HG03442 (cell line): ENCODE measurements at regions not wholly inside any gene's neighbourhood (a gene's known extent, or its start where the extent isn't known, plus 50 kb on each side); places are given as distances from the start of the nearest gene placed in this dataset.

ENCODE experiments used
- ATAC-seq: cut with Tn5 transposase; IDR thresholded peaks from one replicate; pipeline ENCODE4 v1.9.1; 2021; ENCODE audit warnings: mild to moderate bottlenecking, moderate library complexity; ENCODE audit not compliant: unreplicated experiment

- no peak for ATAC-seq
These were observed 382.5 kb upstream of the CBLB start for GRCh38 chr3:106251160-106251892.

- ATAC-seq, result peak; percentile 95
These were observed 387.0 kb upstream of the CBLB start for GRCh38 chr3:106255870-106256248.

GRCh38 chr3:106256249-106256957 is 387.6 kb upstream of the CBLB start:
- ATAC-seq, result peak; percentile 25

- ATAC-seq, result no peak
These were observed 388.4 kb upstream of the CBLB start for GRCh38 chr3:106257172-106257571.

GRCh38 chr3:106261396-106261795 is 392.6 kb upstream of the CBLB start:
- ATAC-seq, result no peak

- ATAC-seq, result no peak
These were observed 393.3 kb upstream of the CBLB start for GRCh38 chr3:106261915-106262683.

- no peak for ATAC-seq
These were observed 394.2 kb upstream of the CBLB start for GRCh38 chr3:106263011-106263410.

- ATAC-seq, result no peak
These were observed 394.7 kb upstream of the CBLB start for GRCh38 chr3:106263546-106263945.

- ATAC-seq, result no peak
These were observed 396.9 kb upstream of the CBLB start for GRCh38 chr3:106265704-106266103.

GRCh38 chr3:106268696-106269095 is 399.9 kb upstream of the CBLB start:
- no peak for ATAC-seq

GRCh38 chr3:106272302-106272701 is 403.5 kb upstream of the CBLB start:
- ATAC-seq, result no peak

- no peak for ATAC-seq
These were observed 406.8 kb upstream of the CBLB start for GRCh38 chr3:106275592-106275991.

- ATAC-seq, result no peak
These were observed 407.3 kb upstream of the CBLB start for GRCh38 chr3:106276151-106276550.

- no peak for ATAC-seq
These were observed 408.2 kb upstream of the CBLB start for GRCh38 chr3:106276755-106277612.

- no peak for ATAC-seq
These were observed 408.9 kb upstream of the CBLB start for GRCh38 chr3:106277731-106278130.

GRCh38 chr3:106281221-106281620 is 412.4 kb upstream of the CBLB start:
- no peak for ATAC-seq

- no peak for ATAC-seq
These were observed 414.1 kb upstream of the CBLB start for GRCh38 chr3:106282943-106283342.

- no peak for ATAC-seq
These were observed 420.0 kb upstream of the CBLB start for GRCh38 chr3:106288781-106289180.

- no peak for ATAC-seq
These were observed 421.6 kb upstream of the CBLB start for GRCh38 chr3:106290304-106290997.

- no peak for ATAC-seq
These were observed 424.3 kb upstream of the CBLB start for GRCh38 chr3:106293161-106293560.
